ENCODE measurements at regions not wholly inside any gene's neighbourhood (a gene's known extent, or its start where the extent isn't known, plus 50 kb on each side); places are given as distances from the start of the nearest gene placed in this dataset.

- TF ChIP-seq ZBTB33 (IDR thresholded peaks at IDR 0.05): no peak
- no peak for TF ChIP-seq HNF4A (conservative IDR thresholded peaks at IDR 0.05)
- TF ChIP-seq RXRA (IDR thresholded peaks at IDR 0.05): no peak
- no peak for TF ChIP-seq EGR1 (IDR thresholded peaks at IDR 0.05; ENCODE audit: low read depth in 2 of 2)
- TF ChIP-seq REST (IDR thresholded peaks at IDR 0.05): no peak
- no peak for TF ChIP-seq JUND (IDR thresholded peaks at IDR 0.05)
- no peak for TF ChIP-seq HNF4G (IDR thresholded peaks at IDR 0.05)
- no peak for TF ChIP-seq FOXA2 (IDR thresholded peaks at IDR 0.05)
- no peak for TF ChIP-seq NR2F2 (IDR thresholded peaks at IDR 0.05)
- TF ChIP-seq RAD21 (IDR thresholded peaks at IDR 0.05): no peak
- no peak for TF ChIP-seq MAX (IDR thresholded peaks at IDR 0.05)
- no peak for TF ChIP-seq SP1 (IDR thresholded peaks at IDR 0.05)
- no peak for TF ChIP-seq YY1 (IDR thresholded peaks at IDR 0.05)
- TF ChIP-seq TAF1 (conservative IDR thresholded peaks at IDR 0.05): no peak
- no peak for TF ChIP-seq CTCF (IDR thresholded peaks at IDR 0.05; ENCODE audit: low read depth, low read length, missing input control)
- TF ChIP-seq FOXA1 (IDR thresholded peaks at IDR 0.05): no peak
- no peak for TF ChIP-seq GABPA (IDR thresholded peaks at IDR 0.05 in 1 of 2, conservative IDR thresholded peaks at IDR 0.05 in 1 of 2)
- Histone ChIP-seq H3K27me3 (ENCODE audit: control insufficient read depth in 4 of 4, insufficient read depth in 4 of 4, low read length in 3 of 4) (no peaks in the 10 kb centered on the region), H3K36me3 (ENCODE audit: control insufficient read depth in 4 of 4, insufficient read depth in 3 of 4, low read depth in 1 of 4, low read length in 3 of 4) (peaks cover 0 to 3% (median 0%) of the 10 kb centered on the region in 4 donors), H3K4me3 (ENCODE audit: low read depth in 1 of 3, low read length in 3 of 3) (no peak overlapping the region), H3K9me3 (ENCODE audit: control insufficient read depth in 4 of 4, low read length in 3 of 4) (no peaks in the 10 kb centered on the region), H3K27ac (ENCODE audit: low read depth in 1 of 2, low read length in 2 of 2) (no peak overlapping the region), H3K9ac (ENCODE audit: low read depth in 1 of 2, low read length in 2 of 2) (no peak overlapping the region), H3K4me1 (ENCODE audit: control insufficient read depth in 4 of 4, insufficient read depth in 4 of 4, low read length in 3 of 4) (peaks cover 4 to 15% (median 10%) of the 10 kb centered on the region in 4 donors)
- WGBS: 65% methylated on average over 11 of the region's 11 CpGs
- no peak for DNase-seq (ENCODE audit: low spot score)
These were observed 385.0 kb downstream of the CTTN start for GRCh38 chr11:70783356-70783755.

- Histone ChIP-seq H3K36me3 (ENCODE audit: control insufficient read depth in 4 of 4, insufficient read depth in 3 of 4, low read depth in 1 of 4, low read length in 3 of 4) (peaks cover 0 to 3% (median 1%) of the 10 kb centered on the region in 4 donors), H3K4me3 (ENCODE audit: low read depth in 1 of 3, low read length in 3 of 3) (no peak overlapping the region), H3K9ac (ENCODE audit: low read depth in 1 of 2, low read length in 2 of 2) (no peak overlapping the region), H3K27me3 (ENCODE audit: control insufficient read depth in 4 of 4, insufficient read depth in 4 of 4, low read length in 3 of 4) (no peaks in the 10 kb centered on the region), H3K4me1 (ENCODE audit: control insufficient read depth in 4 of 4, insufficient read depth in 4 of 4, low read length in 3 of 4) (peaks cover 4 to 15% (median 10%) of the 10 kb centered on the region in 4 donors), H3K9me3 (ENCODE audit: control insufficient read depth in 4 of 4, low read length in 3 of 4) (no peaks in the 10 kb centered on the region), H3K27ac (ENCODE audit: low read depth in 1 of 2, low read length in 2 of 2) (no peak overlapping the region)
- no peak for TF ChIP-seq NR2F2 (IDR thresholded peaks at IDR 0.05)
- no peak for TF ChIP-seq YY1 (IDR thresholded peaks at IDR 0.05)
- no peak for TF ChIP-seq CTCF (IDR thresholded peaks at IDR 0.05; ENCODE audit: low read depth, low read length, missing input control)
- TF ChIP-seq GABPA (IDR thresholded peaks at IDR 0.05 in 1 of 2, conservative IDR thresholded peaks at IDR 0.05 in 1 of 2): no peak
- no peak for TF ChIP-seq FOXA1 (IDR thresholded peaks at IDR 0.05)
- TF ChIP-seq HNF4A (conservative IDR thresholded peaks at IDR 0.05): no peak
- TF ChIP-seq MAX (IDR thresholded peaks at IDR 0.05): no peak
- TF ChIP-seq REST (IDR thresholded peaks at IDR 0.05): no peak
- no peak for DNase-seq (ENCODE audit: low spot score)
- 92% methylated on average over 7 of the region's 7 CpGs for WGBS
These were observed 385.5 kb downstream of the CTTN start for GRCh38 chr11:70783821-70784220.

Measured in liver (tissue), 8 donors.